Right hindlimb (tissue), 1 donor: ENCODE measurements at regions not wholly inside any gene's neighbourhood (a gene's known extent, or its start where the extent isn't known, plus 50 kb on each side); places are given as distances from the start of the nearest gene placed in this dataset.
"Not testable (repeated sequence)": the region's sequence is repeated elsewhere in the genome, so short reads cannot be mapped to it uniquely, and the experiment has no call there.

Source experiments
- DNase-seq: peaks from one replicate; pipeline ENCODE4 v3.0.0-alpha.2; 2018

GRCh38 chr4:173753408-173753807 is 223.4 kb upstream of the HAND2 start:
- DNase-seq, result no peak

- DNase-seq, result no peak
Observed at GRCh38 chr4:173752610-173753230, 222.7 kb upstream of the HAND2 start.

GRCh38 chr4:173748353-173748752 is 218.3 kb upstream of the HAND2 start:
- no peak for DNase-seq

- DNase-seq, result no peak
Observed at GRCh38 chr4:173747537-173748257, 217.7 kb upstream of the HAND2 start.

- no peak for DNase-seq
Observed at GRCh38 chr4:173746424-173746823, 216.4 kb upstream of the HAND2 start.

GRCh38 chr4:173745765-173746164 is 215.7 kb upstream of the HAND2 start:
- no peak for DNase-seq

GRCh38 chr4:173736840-173737239 is 206.8 kb upstream of the HAND2 start:
- DNase-seq, result no peak

GRCh38 chr4:173735585-173735984 is 205.6 kb upstream of the HAND2 start:
- no peak for DNase-seq

GRCh38 chr4:173735049-173735448 is 205.0 kb upstream of the HAND2 start:
- no peak for DNase-seq

GRCh38 chr4:173731257-173731656 is 201.2 kb upstream of the HAND2 start:
- no peak for DNase-seq

GRCh38 chr4:173722075-173722474 is 192.0 kb upstream of the HAND2 start:
- DNase-seq, result no peak

- not testable (repeated sequence) for DNase-seq
Observed at GRCh38 chr4:173718504-173718903, 188.5 kb upstream of the HAND2 start.

GRCh38 chr4:173717581-173717980 is 187.6 kb upstream of the HAND2 start:
- DNase-seq, result no peak

- no peak for DNase-seq
Observed at GRCh38 chr4:173714456-173714855, 184.4 kb upstream of the HAND2 start.

- DNase-seq, result no peak
Observed at GRCh38 chr4:173713026-173713425, 183.0 kb upstream of the HAND2 start.

GRCh38 chr4:173707658-173708419 is 177.8 kb upstream of the HAND2 start:
- DNase-seq, result no peak

- no peak for DNase-seq
Observed at GRCh38 chr4:173704201-173704600, 174.2 kb upstream of the HAND2 start.

- no peak for DNase-seq
Observed at GRCh38 chr4:173703021-173703420, 173.0 kb upstream of the HAND2 start.

GRCh38 chr4:173700650-173701049 is 170.6 kb upstream of the HAND2 start:
- DNase-seq, result no peak

- no peak for DNase-seq
Observed at GRCh38 chr4:173699841-173700475, 169.9 kb upstream of the HAND2 start.

- DNase-seq, result no peak
Observed at GRCh38 chr4:173698557-173699262, 168.7 kb upstream of the HAND2 start.

- no peak for DNase-seq
Observed at GRCh38 chr4:173697840-173698239, 167.8 kb upstream of the HAND2 start.

- DNase-seq, result no peak
Observed at GRCh38 chr4:173696551-173696950, 166.5 kb upstream of the HAND2 start.
